HG03520 (cell line): ENCODE measurements at regions not wholly inside any gene's neighbourhood (a gene's known extent, or its start where the extent isn't known, plus 50 kb on each side); places are given as distances from the start of the nearest gene placed in this dataset.

Source experiments
- ATAC-seq: cut with Tn5 transposase; IDR thresholded peaks from one replicate; pipeline ENCODE4 v1.9.1; 2021; ENCODE audit warnings: mild to moderate bottlenecking, moderate library complexity; ENCODE audit not compliant: unreplicated experiment

DNA sequence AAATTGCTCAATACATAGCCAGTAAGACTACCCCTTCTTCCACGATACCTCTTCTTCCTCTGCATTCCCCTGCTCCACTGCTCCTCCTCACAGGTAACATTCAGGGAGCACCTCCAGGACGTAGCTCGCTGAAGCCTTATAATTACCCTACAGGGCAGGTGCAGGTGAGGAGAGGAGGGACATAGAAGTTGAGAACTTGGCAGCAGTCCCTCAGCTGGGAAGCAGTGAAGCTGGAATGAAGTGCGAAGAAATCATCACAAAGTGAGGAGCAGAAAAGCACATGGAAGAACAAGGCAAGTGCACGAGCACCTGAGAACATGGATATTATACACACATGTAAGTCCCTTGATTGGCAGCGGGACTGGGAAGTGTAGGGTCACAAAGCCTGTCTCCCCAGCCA, 118.2 kb downstream of the HSD17B3 start:
- ATAC-seq = no peak

GRCh38 chr9:96178153-96178552, 123.8 kb downstream of the HSD17B3 start:
- ATAC-seq = no peak

- ATAC-seq = no peak
Measured at GRCh38 chr9:96177719-96178028, 124.3 kb downstream of the HSD17B3 start.

DNA sequence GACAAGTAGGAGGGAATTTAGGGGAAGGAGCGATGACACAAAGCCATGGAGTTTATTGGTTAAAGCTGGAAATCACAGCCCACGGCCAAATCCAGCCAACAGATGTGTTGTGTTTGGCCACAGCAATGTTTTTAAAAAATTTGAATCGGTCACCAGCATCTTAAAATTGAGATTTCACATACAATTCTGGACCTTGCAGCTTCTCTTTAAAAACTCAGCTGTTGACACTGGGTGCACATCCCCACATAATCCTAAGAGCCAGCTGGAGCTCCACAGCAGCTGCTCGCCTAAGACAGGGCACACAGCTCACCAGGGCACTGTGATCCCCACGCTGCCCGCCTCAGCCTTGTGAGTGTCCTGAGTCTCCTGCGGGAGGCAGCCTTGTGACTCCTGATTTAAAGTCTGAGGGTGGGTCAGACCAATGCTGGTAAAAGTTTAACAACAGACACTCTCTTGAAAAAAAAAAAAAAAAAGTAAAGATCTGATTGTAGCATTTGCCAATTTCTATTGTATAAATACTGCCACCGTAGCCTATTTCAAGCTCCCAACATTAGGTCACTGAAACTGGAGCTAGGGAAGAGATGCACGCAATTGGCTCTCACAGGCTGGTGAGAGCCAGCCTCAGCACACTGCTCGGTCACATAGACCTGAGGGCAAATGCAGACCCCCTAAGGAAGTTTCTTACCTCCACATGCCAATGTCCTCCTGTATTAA, 124.8 kb downstream of the HSD17B3 start:
- ATAC-seq = no peak

- no peak for ATAC-seq
Measured at GRCh38 chr9:96175796-96176195, 126.2 kb downstream of the HSD17B3 start.

GRCh38 chr9:96175001-96175400, 127.0 kb downstream of the HSD17B3 start:
- ATAC-seq = no peak

DNA sequence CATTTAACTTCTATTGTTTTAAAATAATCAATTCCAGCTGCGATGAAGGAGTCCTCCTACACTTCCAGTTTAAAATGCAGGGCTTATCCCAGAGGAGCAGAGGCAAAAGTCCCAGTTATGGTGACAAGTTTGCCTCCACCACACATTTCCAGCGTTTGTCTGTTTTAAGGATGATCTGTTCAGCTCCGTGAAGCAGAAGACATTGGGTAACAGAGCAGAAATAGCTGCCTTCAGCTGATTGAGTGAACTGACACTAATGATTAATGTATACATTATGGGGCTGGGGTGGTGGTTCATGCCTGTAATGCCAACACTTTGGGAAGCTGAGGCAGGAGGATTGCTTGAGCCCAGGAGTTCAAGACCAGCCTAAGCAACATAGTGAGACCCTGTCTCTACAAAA, 127.6 kb downstream of the HSD17B3 start:
- ATAC-seq = no peak

DNA sequence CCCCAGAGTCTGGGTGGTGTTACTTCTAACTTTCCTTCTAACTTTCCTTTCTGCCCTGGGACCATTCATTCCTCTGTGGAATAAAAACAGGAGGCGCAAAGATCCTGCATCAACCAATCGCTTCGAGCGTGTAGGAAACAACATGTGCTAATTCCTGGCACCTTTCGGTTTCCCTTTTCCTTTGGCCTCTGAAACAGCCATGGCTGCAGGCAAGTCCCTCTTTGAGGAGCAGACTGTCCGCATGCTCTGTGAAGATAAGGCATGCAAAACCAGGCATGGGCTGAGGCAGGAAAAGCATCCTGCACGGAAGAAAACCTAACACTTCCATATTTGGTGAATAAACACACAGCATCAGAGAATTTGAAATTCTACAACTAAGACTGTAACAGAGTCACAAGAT, 128.3 kb downstream of the HSD17B3 start:
- no peak for ATAC-seq

GRCh38 chr9:96172797-96173196, 129.2 kb downstream of the HSD17B3 start:
- no peak for ATAC-seq

GRCh38 chr9:96171728-96172127, 130.2 kb downstream of the HSD17B3 start:
- no peak for ATAC-seq

DNA sequence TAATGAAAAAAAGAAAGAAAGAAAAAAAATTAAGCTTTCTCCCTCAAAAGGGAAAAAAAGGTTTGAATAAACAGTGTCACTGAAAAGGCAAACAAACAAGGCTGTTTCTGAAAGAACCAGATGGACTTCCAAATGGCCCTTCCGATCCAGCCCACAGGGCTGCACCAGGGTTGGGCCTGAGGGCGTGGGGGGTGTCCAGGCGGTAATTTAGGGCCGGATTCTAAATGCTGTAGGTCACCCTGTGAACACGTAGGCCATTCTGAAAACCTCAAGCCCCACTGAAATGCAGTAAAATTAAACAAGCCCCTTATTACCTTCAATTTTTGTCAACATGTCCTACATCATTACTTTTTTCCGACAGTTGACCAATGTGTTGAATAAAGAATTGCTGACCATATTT, 132.1 kb downstream of the HSD17B3 start:
- no peak for ATAC-seq

- ATAC-seq = no peak
Measured at GRCh38 chr9:96169484-96169883, 132.5 kb downstream of the HSD17B3 start.

GRCh38 chr9:96168882-96169281, 133.1 kb downstream of the HSD17B3 start:
- ATAC-seq = no peak

DNA sequence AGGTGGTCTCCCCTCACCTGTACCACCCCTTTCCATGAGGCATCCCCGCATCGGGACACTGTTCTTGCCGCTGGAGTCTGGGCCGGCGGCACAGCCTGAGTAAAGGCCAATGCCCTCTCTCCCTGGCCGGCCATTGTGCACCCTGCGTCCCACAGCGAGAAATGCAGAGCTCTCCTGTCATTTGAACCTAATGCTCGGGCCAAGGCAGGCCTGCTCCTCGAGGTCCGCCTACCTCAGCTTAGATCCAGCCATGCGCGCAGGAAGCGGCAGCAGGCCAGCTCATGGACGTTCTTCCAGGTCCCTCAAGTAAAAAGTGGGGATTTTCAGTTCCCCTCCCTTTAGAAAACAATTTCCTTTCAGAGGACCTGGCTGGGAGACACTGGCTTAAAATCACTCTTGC, 135.0 kb downstream of the HSD17B3 start:
- no peak for ATAC-seq

DNA sequence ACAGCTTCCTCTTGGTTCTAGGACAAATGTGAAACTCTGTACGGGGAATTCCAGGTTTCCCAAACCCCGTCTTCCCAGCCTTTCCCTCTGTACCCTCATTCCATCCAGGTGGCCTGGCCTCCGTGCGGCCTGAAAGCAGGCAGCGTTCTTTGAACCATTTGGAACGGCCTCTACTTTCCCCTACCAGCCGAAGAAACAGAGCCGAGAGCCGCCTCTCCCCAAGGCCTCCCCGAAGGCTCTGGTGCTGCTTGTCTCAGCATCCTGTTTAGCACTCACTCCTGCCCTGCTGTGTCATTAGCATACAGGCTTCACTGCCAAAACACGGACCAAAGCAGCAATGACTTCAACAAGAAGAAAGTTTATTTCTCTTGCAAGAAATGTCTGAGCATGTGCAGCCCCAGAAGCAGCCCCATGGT, 137.7 kb downstream of the HSD17B3 start:
- no peak for ATAC-seq

DNA sequence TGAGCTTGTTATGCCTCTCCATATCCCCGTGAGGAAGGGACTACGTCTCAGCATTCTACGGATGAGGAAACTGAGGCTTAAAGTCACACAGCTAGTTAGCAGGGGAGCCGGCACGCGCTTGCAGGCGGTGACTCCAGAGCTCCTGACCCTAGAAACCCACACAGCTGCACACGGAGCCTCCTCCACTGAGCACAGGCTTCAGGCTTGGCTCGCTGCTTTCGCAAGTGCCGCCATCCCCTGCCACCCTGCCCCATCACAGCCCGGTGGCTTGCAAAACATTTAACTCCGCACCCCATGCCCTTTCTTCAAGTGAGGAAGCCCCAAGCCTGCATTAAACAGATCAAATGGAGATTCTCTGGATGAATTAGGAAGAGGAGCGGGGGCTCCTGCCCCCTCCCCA, 138.3 kb downstream of the HSD17B3 start:
- ATAC-seq = no peak

GRCh38 chr9:96163161-96163560, 138.8 kb downstream of the HSD17B3 start:
- ATAC-seq = no peak

DNA sequence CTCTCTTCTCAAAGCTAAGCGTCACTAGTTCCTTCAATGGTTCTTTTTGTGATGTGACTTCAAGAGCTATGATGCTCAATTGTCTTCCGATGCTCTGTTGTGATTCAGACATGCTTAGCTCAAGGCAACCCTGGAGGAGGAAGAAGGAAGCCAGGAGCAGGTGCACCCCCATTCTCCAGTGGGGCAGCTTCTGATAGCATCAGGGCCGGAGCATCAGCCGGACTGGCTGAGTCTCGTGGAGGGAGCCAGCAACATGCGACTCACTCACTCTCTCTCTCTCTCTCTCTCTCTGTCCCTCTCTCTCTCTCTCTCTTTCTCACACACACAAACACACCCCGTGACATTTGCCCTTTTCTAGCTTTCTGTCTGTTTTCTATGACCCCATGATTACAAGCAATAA, 140.2 kb downstream of the HSD17B3 start:
- ATAC-seq = no peak

DNA sequence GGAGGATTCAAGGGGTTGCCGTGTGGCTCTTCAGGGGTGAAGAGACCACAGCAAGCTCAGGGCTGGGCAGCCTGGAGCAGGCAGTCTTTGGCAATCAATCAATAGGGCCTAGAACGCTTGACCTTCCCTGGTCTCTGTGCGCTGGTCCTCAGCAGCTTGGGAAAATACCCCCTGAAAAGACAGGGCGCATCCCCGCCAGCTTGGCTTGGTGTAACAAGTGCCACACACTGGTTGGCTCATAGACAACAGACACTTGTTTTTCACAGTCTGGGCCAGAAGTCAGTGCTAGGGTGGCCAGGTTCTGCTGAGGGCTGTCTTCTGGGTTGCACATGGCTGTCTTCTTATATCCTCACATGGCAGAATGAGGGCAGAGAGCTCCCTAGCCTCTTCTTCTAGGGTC, 141.1 kb downstream of the HSD17B3 start:
- ATAC-seq = no peak

GRCh38 chr9:96160168-96160567, 141.8 kb downstream of the HSD17B3 start:
- no peak for ATAC-seq

- ATAC-seq = no peak
Measured at GRCh38 chr9:96159596-96159995, 142.4 kb downstream of the HSD17B3 start.

DNA sequence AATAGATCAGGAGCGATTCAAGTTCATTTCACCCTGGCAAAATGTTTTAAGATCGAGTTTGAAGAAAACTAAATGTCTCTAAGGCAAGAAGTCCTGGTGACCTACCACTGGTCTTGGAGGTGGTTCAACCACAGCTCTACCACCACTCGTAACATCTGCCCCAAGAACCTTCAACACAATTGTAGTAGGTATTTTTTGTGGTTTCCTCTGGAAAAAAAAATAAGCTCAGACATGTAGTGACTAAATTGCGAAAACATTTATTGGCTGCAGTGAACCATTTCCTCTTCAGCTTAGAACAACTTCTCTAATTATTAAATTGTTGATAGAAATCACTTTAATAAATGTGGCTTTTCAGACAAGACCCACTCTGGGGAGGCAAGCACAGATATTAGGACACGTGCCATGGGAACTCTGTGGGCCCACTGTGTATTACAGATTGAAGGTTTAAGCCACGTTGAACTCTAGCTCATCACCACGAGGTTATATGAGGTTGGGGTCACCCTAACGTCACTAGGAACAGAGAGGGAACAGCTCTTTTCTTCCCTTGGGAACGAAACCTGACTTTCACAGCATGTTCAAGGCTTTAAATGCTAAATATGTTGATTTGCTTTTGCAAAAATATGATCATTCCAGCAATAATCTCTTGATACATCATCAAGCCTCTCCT, 142.9 kb downstream of the HSD17B3 start:
- ATAC-seq = no peak

GRCh38 chr9:96158147-96158546, 143.8 kb downstream of the HSD17B3 start:
- ATAC-seq = no peak
